PC-9 (cell line): ENCODE measurements at regions not wholly inside any gene's neighbourhood (a gene's known extent, or its start where the extent isn't known, plus 50 kb on each side); places are given as distances from the start of the nearest gene placed in this dataset.

ENCODE experiments used
- EZH2 ChIP-seq: fragments of 200-600 bp; sonication (generic); IDR thresholded peaks from 2 replicates; pipeline ENCODE4 v1.8.0; 2017; ENCODE audit warnings: antibody characterized with exemption, low read depth
- TF ChIP-seq, protein P1 (sequence below): fragments of 200-600 bp; sonication (generic); conservative IDR thresholded peaks from 2 replicates; pipeline ENCODE4 v1.6.1; 2017; ENCODE audit warnings: mixed run types, antibody characterized with exemption, mild to moderate bottlenecking, moderate library complexity

GRCh38 chr7:50838675-50839377 is 56.1 kb upstream of the GRB10 start:
- TF ChIP-seq, protein P1, sequence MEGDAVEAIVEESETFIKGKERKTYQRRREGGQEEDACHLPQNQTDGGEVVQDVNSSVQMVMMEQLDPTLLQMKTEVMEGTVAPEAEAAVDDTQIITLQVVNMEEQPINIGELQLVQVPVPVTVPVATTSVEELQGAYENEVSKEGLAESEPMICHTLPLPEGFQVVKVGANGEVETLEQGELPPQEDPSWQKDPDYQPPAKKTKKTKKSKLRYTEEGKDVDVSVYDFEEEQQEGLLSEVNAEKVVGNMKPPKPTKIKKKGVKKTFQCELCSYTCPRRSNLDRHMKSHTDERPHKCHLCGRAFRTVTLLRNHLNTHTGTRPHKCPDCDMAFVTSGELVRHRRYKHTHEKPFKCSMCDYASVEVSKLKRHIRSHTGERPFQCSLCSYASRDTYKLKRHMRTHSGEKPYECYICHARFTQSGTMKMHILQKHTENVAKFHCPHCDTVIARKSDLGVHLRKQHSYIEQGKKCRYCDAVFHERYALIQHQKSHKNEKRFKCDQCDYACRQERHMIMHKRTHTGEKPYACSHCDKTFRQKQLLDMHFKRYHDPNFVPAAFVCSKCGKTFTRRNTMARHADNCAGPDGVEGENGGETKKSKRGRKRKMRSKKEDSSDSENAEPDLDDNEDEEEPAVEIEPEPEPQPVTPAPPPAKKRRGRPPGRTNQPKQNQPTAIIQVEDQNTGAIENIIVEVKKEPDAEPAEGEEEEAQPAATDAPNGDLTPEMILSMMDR = no peak
- TF ChIP-seq EZH2 = no peak
